NCI-H446 treated with DMSO at 0.1 percent for 48 hours (cell line): ENCODE measurements at regions not wholly inside any gene's neighbourhood (a gene's known extent, or its start where the extent isn't known, plus 50 kb on each side); places are given as distances from the start of the nearest gene placed in this dataset.

Source experiments
- DNase-seq: peaks from one replicate; lab custom pipeline; 2025; lab: John Stamatoyannopoulos, UW

DNA sequence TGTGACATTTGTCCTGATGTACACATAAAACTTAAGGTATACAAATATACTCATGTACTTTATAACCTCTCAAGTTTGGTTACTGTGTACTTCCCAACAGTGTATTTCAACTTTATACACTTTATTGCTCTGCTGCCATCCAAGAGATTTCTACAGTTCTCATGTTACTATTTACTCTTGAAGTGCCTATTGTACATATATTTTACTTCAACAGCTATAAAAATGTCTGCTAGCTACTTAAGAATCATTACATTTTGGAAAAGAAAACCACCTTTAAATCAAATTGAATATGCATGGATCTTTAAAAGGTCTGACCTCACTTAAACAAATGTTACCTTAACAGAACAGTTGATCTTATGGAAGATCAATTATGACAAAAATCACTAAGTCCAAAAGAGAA is 1056.4 kb downstream of the ADGRL3 start:
- no peak for DNase-seq

DNA sequence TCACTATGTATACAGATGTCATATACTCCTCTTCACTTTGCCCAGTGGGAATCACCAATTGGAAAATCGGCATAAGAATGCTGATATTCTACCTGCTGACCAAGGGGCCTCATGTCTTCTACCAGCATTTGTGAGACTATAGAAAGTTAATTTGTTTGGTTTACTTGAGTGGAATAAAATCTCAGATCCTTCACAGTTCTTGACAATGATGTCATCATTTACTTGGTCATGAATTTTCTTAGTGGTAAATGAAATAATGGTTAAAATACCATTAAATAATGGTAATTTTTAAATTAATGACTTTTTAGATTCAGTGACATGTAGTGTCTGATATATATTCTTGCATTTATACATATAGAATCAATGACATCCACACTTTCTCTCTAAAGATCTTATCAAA is 1052.6 kb downstream of the ADGRL3 start:
- DNase-seq: no peak

DNA sequence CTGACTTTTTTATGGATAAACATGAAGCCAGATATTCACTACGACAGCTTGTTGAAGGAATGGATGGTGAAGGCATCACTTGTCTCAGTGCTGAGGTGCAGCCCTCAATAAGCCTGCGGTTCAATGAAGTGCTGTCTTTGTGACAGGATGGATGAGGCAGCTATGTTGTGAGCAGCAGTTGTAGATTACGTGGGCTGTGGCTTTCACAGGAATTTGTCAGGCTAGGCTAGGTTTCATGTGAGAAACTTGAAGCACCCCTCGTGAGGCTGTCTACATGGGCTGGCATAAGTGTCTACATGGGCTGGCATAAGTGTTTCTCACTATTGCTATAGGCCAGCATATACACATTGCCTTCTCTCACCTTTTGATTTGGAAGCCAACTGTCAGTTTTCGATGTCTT is 1050.0 kb downstream of the ADGRL3 start:
- no peak for DNase-seq

DNA sequence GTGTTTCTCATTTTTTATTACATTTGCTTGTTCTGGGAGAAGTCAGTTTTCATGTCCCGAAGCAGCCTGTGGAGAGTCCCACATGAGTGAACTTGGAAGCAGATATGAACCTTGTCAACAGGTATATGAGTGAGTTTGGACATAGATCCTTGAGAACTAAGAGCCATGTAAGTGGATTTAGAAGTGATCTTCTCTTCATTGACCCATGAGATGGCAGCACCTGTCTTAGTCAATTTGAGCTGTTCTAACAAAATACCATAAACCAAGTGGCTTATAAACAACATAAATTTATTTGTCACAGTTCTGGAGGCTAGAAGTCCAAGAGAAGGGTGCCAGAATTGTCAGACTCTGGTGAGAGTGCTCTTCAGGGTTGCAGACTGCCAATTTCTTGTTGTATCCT is 1043.8 kb downstream of the ADGRL3 start:
- DNase-seq: no peak

DNA sequence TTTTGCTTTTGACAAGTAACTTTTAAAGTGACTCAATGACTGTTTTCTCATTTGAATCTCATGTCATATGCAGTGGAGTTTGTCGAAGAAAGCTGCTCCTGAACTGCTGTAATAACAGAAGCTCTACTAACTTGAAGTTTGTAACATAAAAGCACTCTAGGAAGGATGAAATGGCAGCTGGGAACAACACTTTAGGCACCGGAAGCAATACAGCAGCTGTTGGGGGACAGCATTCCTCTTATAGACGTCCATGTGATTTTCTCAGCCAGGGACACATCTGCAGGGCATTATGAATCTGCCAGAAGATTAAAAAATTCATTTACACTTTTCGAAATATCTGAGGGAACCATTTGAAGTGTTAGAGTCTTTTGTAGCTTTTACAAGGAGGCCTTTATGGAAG is 1035.8 kb downstream of the ADGRL3 start:
- no peak for DNase-seq

DNA sequence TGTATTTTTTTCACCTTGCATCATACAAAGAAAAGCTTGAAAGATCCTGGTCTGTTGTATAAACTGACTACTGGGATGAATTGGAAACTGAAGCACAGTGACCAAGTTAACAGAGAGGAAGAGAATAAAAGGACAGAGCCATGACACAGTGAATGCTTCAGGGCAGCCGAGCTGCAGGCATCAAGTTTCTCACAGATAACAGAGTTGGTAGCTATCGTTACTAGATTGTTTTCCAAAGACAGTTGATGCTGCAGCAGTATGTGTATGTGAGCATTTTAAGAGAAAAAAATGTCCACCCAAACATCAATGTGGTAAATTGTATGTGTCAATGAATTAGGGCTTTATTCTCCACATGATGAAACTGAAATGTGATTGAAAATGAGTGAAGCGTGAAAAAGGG is 1032.7 kb downstream of the ADGRL3 start:
- DNase-seq: no peak

DNA sequence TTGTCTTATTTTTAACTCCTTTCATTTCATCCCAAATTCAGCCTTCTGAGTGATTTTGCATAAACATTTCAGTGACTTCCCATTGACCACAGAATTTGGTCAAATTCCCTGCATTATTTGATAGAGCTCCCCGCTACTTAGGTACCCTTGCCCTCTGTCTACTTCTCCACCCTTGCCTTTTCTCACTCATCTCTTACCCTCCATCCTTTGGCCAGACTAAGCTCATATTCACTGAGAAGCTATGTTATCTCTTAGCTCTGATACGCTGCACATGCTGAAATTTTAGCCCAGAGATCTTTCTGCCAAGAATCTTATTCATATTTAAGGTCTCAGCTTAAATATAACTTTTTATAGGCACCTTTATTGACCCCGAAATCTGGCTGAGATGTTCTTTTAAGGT is 1031.9 kb downstream of the ADGRL3 start:
- DNase-seq: no peak

DNA sequence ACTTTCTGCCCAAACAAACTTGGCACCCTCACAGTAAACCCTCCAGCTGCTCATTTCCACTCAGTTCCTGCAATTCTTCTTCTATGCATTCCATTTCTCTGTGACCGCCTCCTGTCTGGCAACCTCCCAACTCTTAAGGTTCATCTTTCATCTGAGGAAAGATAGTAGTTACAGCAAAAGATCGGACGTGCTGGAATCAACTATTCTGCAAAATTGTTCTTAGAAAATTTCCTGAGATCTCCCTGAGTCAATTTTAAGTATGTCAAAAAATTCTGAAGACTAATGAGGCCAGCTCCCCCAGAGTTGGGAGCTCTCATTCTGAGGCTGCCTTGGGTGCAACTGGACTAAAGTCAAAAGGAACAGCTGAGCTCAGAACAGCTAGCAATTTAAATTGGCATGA is 1026.0 kb downstream of the ADGRL3 start:
- peak; percentile 58 for DNase-seq

DNA sequence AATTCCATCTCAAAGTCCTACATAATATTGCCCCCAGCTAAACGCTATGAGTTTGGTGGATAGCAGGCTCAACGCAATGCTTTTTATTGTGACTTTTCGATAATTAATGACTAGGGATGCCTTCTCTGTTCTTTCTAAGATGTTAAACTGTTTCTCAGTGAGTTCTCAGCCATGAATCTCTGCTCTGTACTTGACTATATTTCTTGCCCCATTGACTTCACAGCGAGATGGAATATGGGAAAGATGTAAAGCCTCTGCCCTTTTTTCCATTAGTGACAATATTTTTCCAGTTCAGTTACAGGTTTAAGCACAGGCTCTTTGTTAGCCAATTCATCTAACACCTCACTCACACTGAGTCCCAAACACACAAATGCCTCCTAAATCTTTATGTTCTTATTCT is 1022.0 kb downstream of the ADGRL3 start:
- no peak for DNase-seq

DNA sequence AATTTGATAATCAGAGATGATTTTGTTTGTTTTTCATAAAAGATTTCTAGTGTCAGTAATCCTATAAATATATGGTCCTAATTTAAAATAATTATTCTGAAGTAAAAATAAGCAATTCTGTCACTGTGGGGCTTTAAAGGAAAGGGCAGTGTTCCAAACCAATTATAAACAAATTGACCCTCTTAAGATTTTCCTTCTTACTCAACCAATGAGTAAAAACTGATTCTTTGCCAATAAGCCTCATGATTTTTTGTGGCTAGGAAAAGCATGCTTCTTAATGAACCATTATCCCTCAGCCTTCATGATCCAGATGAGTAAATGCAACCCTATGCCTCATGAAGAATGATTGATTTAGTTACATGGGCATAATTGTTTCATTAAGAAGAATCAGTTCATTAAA is 1010.4 kb downstream of the ADGRL3 start:
- DNase-seq: peak; percentile 42

DNA sequence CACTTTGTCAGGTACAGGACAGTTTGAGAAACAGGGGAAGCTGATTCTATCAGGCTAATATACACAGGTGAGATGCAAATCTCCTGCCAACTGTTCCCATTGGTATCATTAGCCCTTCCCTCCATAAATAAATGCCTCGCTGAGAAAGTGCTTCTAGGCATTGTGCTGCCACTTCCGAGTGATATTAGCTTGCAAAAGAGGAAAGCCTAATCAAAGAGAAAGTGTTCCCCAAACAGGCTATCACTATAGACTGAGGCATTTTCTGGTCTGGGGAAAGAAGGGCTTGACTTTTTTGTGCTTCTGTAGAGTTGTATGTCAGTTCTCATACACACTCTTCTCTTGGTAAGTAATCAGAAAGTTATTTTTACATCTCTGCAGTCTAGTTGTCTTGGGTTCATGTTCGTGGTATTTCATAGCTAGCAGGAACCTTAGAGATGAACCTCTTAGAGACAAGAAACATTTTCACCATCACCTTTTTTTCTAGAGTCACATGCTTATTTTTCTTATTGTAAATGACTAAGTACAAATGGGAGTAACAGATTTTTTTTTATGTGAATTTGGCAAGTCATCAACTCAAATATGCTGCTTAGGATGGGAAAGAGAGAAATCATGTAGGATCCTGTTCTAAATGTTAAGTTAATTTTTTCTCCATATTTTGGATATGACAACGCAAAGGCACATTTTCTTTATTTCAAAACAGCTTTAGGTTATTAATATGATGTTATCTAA is 1009.8 kb downstream of the ADGRL3 start:
- peak; percentile 28 for DNase-seq

DNA sequence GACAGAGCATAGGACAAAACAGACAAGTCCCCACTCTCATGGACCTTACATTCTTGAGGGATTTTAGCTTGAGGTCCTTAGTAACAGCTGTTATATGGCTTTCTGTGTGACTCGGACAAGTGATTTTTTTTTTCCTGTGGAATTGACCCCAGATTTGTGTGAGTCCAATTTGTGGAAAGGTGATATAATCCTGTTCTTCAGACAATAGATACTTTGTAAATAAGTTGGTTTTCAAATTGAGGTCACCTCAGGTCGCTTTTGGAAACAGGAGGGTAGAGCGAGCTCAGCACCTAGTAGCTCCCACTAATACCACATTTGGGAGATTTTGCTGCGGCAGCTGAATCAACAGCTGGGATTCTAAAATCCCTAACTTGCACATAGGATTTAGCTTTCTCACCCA is 1008.8 kb downstream of the ADGRL3 start:
- DNase-seq: no peak

DNA sequence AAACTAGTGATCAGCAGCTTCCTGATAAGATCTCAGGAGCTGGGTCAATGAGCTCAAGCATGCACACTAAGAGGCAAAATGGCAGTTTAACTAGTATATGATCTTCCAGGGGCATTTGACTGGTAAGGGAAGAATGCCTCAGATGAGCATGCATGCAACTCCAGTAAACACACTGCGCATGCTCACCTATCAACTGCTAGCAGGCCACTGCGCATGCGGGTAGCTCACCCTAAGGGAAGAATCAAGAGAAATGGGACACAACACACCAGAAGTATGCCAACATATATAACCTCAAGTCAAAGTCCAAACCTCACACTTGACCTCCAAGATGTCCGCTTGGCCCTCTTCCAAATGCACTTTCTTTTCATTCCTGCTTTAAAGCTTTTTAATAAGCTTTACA is 1004.0 kb downstream of the ADGRL3 start:
- DNase-seq: no peak

DNA sequence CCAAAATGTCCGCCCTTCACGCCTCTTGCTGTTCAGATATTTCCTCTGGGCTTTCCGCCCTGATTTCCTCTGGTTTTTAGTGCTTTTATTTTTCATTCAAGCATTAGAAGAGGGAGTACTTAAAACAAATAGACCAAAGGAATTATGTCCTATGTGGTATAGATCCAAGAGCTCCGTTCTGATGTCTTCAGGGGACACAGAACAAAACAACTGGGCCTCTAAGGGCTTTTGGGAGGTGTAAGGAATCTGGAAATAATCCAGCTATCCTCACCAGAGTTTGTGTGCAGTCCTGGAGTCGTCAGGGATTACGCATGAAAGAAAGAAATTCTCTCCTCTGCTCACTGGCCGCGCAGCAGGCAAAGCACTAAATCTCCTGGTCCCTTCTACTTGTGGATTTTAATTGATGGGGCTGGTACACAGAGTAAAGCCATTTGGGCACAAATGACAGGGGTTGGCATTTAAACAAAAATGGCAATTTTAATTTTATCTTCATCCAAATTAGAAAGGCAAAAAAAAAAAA is 999.2 kb downstream of the ADGRL3 start:
- DNase-seq: peak; percentile 6

DNA sequence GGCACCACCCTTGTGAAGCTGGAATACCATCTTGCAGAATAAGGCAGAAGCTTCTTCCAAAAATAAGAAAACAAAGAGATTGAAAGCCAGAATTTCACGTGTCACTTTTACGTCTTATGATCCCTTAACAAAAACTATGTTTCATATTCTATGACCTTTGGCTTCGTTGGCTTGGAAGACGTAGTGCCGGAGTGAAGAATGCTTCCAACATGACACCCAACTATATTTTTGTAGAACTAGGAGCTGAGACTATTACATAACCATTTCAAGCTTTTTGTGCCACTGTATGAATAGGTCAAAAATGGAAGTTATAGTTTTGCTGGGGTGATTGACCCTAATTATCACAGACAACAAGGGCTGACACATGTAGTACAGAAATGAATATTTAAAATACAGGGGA is 996.2 kb downstream of the ADGRL3 start:
- DNase-seq: no peak

DNA sequence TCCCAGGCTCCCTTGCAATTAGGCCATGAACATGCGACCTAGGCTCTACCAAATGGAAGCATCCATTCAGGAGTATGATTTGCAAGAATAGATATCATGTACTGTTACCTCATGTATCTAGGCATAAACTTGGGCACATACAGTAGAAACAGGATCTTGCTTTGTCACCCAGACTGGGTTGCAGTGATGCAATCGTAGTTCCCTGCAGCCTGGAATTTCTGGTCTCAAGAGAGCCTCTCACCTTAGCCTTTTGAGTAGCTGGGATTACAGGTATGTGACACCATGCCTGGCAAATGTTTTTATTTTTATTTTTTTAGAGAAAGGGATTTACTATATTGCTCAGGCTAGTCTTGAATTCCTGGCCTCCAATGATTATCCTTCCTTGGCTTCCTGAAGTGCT is 994.2 kb downstream of the ADGRL3 start:
- no peak for DNase-seq

DNA sequence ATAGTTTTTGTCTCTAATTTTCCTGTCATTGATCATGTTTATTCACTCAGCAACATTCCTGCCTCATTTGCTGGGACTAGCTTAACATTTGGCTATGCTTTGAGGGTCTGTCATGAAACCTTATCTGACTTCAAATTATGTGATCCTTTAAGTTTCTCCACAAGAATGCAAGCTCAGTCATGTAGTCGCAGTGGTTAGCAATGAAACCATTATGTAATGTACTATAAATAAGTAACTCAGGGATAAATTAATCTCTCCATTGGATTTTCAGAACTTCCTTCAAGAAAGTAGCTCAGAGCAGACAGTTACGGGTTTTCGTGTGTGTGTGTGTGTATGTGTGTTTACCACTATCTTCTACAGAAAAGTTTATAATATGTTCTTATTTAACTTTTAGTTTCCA is 993.6 kb downstream of the ADGRL3 start:
- peak; percentile 1 for DNase-seq

DNA sequence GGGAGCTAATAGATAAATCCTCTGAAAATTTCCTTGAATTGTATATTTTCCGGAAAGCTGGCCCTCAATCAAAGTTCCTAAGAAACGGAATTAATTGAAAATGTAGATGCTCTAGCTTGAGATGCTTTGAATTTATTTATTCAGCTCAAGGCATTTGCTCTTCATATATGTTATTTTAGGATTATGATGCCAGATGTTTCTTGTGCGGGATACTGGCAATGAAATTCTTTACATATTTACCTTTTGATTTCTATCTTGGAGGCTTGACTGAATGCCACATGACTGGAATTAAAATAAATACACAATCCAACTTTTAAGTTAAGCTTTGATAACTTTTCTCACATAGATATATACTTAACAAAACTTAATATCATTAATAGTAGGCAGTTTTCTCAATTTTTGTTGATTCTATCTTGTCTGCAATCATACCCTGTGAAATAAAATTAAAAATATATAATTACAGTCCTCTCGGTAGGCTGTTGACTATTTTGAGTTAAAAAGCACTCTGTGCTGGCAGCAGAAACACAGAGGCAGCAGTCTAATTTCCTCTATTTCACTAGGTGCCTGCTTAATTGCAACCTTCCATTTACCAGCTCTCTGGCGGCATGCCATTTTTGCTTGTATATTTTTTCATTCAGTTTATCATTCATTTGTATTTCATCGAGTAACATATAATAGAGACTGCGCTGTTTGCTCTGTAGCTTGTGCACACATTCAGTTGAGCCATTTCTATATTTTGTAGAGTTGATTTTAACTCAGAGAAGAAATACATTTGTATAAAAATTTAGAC is 991.5 kb downstream of the ADGRL3 start:
- DNase-seq: peak; percentile 58

DNA sequence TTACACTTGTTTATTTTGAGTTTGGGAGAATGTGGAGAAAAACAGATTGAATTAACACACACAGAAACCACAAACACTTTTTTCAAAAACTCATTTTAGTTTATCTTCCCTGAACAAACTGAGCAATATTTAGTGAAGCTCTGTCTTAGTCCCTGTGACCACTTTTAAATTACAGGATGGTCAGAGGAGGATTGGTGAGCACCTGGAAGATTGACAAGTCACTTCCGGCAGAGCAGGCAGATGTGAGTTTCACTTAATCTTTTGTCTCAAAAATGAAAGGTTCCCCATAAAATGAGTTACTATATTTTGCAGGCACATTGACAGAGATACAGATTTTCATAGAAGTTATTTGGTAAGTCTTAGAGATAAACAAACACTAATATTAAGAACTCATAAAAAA is 970.1 kb downstream of the ADGRL3 start:
- DNase-seq: no peak

DNA sequence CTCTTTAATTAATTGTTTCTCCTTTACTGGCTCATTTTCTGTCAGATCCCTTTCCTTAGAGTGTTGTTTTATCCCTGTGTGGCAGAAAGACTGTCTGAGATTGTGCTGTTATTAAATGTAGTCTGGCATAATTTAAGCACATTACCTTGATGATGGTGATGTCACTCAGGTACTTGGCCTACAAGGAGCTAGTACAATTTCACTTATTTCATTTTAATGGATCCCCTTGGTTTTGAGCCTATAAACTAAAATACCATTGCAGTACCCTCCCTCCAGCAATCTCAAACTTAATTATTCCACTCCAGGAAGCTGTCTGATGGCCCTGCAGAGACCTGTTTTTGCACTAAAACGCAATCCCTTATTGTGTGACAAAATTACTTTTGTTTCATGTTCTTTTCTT is 968.6 kb downstream of the ADGRL3 start:
- DNase-seq: no peak

DNA sequence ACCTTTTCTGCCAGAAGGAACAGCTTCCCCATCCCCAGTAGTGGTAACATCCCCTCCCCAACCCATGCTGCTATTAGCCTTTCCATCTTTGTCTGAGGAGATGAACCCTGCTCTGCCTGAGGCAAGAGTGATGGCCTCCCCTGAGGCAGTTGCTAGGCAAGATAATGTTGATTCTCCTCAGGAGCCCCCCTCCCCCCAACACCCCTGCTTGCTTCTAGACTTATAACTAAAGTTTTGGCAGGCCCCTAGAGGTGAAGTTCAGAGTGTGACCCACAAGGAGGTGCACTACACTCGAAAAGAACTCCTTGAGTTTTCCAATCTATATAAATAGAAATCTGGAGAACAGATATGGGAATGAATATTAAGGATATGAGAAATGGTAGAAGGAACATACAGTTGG is 962.5 kb downstream of the ADGRL3 start:
- no peak for DNase-seq

DNA sequence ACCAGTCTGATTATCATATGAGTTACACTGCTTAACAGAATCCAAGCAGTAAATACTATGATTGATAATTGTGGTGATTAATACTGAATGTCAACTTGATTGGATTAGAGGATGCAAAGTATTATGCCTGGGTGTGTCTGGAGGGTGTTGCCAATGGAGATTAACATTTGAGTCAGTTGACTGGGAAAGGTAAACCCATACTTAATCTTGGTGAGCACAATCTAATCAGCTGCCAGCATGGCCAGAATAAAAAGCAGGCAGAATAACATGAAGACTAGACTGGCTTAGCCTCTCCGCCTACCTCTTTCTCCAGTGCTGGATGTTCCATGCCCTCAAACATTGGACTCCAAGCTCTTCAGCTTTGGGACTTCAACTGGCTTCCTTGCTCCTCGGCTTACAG is 961.3 kb downstream of the ADGRL3 start:
- DNase-seq: no peak

DNA sequence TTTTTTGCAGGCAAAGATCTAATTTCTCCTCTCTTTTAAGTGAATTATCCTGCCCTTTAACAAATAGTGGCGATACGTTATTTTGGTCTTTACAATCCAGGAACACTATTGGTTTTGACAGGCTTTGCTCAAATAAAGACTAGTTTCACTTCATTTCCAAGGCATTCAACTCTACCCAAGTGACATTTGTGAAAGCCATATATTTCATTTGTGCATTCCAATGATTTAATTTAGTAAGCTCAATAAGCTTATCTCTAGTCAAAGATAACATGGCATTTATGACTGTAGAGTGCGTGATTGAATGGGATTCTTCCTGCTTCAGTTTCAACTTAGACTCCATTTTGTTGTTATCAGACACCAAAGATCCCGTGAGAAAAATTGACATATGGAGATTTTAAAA is 959.8 kb downstream of the ADGRL3 start:
- DNase-seq: no peak

DNA sequence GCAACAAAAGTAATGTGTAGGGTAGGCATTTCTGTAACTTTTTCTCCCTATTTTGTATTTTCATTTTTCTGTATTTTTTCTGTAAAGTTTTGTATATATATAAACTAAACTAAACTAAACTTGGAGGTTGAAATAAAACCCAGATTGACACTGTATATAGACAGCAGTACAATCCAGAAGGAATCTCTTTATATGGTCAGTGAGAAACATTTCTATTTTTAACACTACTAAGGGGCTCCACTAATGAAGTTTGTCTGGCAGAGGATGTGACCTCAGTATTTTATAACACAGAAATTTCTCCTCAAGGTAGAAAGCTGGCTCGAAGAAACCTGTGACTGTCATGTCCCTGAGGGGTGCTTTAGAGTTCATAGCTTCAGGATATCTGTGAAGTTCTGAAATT is 959.2 kb downstream of the ADGRL3 start:
- DNase-seq: no peak
